ENCODE measurements at regions not wholly inside any gene's neighbourhood (a gene's known extent, or its start where the extent isn't known, plus 50 kb on each side); places are given as distances from the start of the nearest gene placed in this dataset.

DNA sequence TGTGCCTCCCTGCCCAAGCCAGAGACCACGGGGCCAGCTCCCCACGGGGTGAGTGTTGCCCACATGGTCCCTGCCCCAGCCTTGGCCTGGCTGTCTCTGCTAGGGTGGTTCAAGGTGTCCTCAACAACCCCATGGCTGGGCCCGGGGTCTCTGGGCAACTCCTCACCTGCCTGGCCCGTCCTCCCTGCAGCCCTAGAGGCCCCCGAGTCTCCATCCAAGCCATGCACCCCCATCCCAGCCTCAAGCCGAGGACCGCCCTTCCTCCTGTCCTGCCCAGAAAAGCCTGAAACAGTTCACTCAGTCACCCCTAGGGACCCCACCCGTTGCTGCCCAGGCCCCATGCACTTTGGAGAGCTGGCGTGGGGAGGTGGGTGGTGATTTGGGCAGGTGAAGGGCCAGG, 120.9 kb downstream of the FAM53A start:
- TF ChIP-seq, protein P1, sequence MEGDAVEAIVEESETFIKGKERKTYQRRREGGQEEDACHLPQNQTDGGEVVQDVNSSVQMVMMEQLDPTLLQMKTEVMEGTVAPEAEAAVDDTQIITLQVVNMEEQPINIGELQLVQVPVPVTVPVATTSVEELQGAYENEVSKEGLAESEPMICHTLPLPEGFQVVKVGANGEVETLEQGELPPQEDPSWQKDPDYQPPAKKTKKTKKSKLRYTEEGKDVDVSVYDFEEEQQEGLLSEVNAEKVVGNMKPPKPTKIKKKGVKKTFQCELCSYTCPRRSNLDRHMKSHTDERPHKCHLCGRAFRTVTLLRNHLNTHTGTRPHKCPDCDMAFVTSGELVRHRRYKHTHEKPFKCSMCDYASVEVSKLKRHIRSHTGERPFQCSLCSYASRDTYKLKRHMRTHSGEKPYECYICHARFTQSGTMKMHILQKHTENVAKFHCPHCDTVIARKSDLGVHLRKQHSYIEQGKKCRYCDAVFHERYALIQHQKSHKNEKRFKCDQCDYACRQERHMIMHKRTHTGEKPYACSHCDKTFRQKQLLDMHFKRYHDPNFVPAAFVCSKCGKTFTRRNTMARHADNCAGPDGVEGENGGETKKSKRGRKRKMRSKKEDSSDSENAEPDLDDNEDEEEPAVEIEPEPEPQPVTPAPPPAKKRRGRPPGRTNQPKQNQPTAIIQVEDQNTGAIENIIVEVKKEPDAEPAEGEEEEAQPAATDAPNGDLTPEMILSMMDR (IDR thresholded peaks at IDR 0.05) = no peak
- TF ChIP-seq POLR2A (IDR thresholded peaks at IDR 0.05) = no peak
